ENCODE measurements at regions not wholly inside any gene's neighbourhood (a gene's known extent, or its start where the extent isn't known, plus 50 kb on each side); places are given as distances from the start of the nearest gene placed in this dataset.

- TF ChIP-seq POLR2A (IDR thresholded peaks at IDR 0.05) (no peak), CTCF (IDR thresholded peaks at IDR 0.05 in 4 of 5, conservative IDR thresholded peaks at IDR 0.05 in 1 of 5) (no peak)
- DNase-seq, result no peak
- H3K4me3 ChIP-seq, result no peak overlapping the region
- in situ Hi-C loops (cut with MboI; ENCODE audit: low sequenced_read_pairs in 4 of 4), result no loop called here
- ATAC-seq, result no peak
- no peaks in the 10 kb centered on the region for H3K4me1 ChIP-seq
- intact Hi-C loops (cut with DNase I; ENCODE audit: low total_unique reads), result no loop called here
- no peaks in the 10 kb centered on the region for H3K9me3 ChIP-seq
- H3K27ac ChIP-seq, result no peak overlapping the region
- H3K36me3 ChIP-seq, result no peaks in the 10 kb centered on the region
- no peaks in the 10 kb centered on the region for H3K27me3 ChIP-seq
These were observed 122.0 kb upstream of the ST6GAL2 start for GRCh38 chr2:107007927-107008326.

GRCh38 chr2:107008843-107009242 lies 122.9 kb upstream of the ST6GAL2 start:
- H3K27me3 ChIP-seq, result no peaks in the 10 kb centered on the region
- H3K36me3 ChIP-seq, result no peaks in the 10 kb centered on the region
- intact Hi-C loops (cut with DNase I; ENCODE audit: low total_unique reads), result no loop called here
- no peak for TF ChIP-seq POLR2A (IDR thresholded peaks at IDR 0.05)
- TF ChIP-seq CTCF (IDR thresholded peaks at IDR 0.05 in 4 of 5, conservative IDR thresholded peaks at IDR 0.05 in 1 of 5), result no peak
- ATAC-seq (no peak), DNase-seq (no peak)
- no peaks in the 10 kb centered on the region for H3K9me3 ChIP-seq
- no peak overlapping the region for H3K4me3 ChIP-seq
- in situ Hi-C loops (cut with MboI; ENCODE audit: low sequenced_read_pairs in 4 of 4), result no loop called here
- H3K4me1 ChIP-seq, result no peaks in the 10 kb centered on the region
- H3K27ac ChIP-seq, result no peak overlapping the region

GRCh38 chr2:107009275-107009674 lies 123.3 kb upstream of the ST6GAL2 start:
- H3K4me3 ChIP-seq, result no peak overlapping the region
- H3K27ac ChIP-seq, result no peak overlapping the region
- H3K27me3 ChIP-seq, result no peaks in the 10 kb centered on the region
- TF ChIP-seq POLR2A (IDR thresholded peaks at IDR 0.05) (no peak), CTCF (IDR thresholded peaks at IDR 0.05 in 4 of 5, conservative IDR thresholded peaks at IDR 0.05 in 1 of 5) (no peak)
- no peak for ATAC-seq
- no peaks in the 10 kb centered on the region for H3K36me3 ChIP-seq
- no peaks in the 10 kb centered on the region for H3K4me1 ChIP-seq
- H3K9me3 ChIP-seq, result no peaks in the 10 kb centered on the region
- intact Hi-C loops (cut with DNase I; ENCODE audit: low total_unique reads) (no loop called here), in situ Hi-C loops (cut with MboI; ENCODE audit: low sequenced_read_pairs in 4 of 4) (no loop called here)
- no peak for DNase-seq

GRCh38 chr2:107012714-107013306 lies 126.8 kb upstream of the ST6GAL2 start:
- no peak for TF ChIP-seq CTCF (IDR thresholded peaks at IDR 0.05 in 4 of 5, conservative IDR thresholded peaks at IDR 0.05 in 1 of 5)
- TF ChIP-seq POLR2A (IDR thresholded peaks at IDR 0.05), result no peak
- Histone ChIP-seq H3K27me3 (no peaks in the 10 kb centered on the region), H3K4me3 (no peak overlapping the region), H3K4me1 (no peaks in the 10 kb centered on the region), H3K36me3 (no peaks in the 10 kb centered on the region), H3K27ac (no peak overlapping the region), H3K9me3 (no peaks in the 10 kb centered on the region)
- in situ Hi-C loops (cut with MboI; ENCODE audit: low sequenced_read_pairs in 4 of 4) (no loop called here), intact Hi-C loops (cut with DNase I; ENCODE audit: low total_unique reads) (no loop called here)
- no peak for DNase-seq
- no peak for ATAC-seq

GRCh38 chr2:107013884-107014283 lies 127.9 kb upstream of the ST6GAL2 start:
- Histone ChIP-seq H3K4me3 (no peak overlapping the region), H3K27me3 (no peaks in the 10 kb centered on the region), H3K27ac (no peak overlapping the region), H3K36me3 (no peaks in the 10 kb centered on the region), H3K4me1 (no peaks in the 10 kb centered on the region), H3K9me3 (no peaks in the 10 kb centered on the region)
- TF ChIP-seq CTCF (IDR thresholded peaks at IDR 0.05 in 4 of 5, conservative IDR thresholded peaks at IDR 0.05 in 1 of 5) (no peak), POLR2A (IDR thresholded peaks at IDR 0.05) (no peak)
- in situ Hi-C loops (cut with MboI; ENCODE audit: low sequenced_read_pairs in 4 of 4) (no loop called here), intact Hi-C loops (cut with DNase I; ENCODE audit: low total_unique reads) (no loop called here)
- no peak for ATAC-seq
- no peak for DNase-seq

Measured in gastrocnemius medialis (tissue), 4 donors.